ENCODE measurements at regions not wholly inside any gene's neighbourhood (a gene's known extent, or its start where the extent isn't known, plus 50 kb on each side); places are given as distances from the start of the nearest gene placed in this dataset.

- H3K4me1 ChIP-seq (ENCODE audit: control insufficient read depth in 1 of 2, insufficient read depth in 2 of 2, low read length in 2 of 2), result peaks cover 75 to 85% of the 10 kb centered on the region in 2 experiments
- peak; percentile 73 for DNase-seq (ENCODE audit: low read depth, low spot score)
Observed at GRCh38 chr4:97496298-97496873, 646.9 kb downstream of the STPG2 start.

More at GRCh38 chr4:97496298-97496873, 646.9 kb downstream of the STPG2 start:
- peak overlapping the region; percentile 93 for H3K27ac ChIP-seq (ENCODE audit: low read depth, low read length)
- H3K9me3 ChIP-seq (ENCODE audit: control insufficient read depth in 1 of 2, insufficient read depth in 1 of 2, low read depth in 1 of 2, low read length in 2 of 2), result no peaks in the 10 kb centered on the region
- H3K27me3 ChIP-seq (ENCODE audit: insufficient read depth, low read length), result no peaks in the 10 kb centered on the region
- ChIA-PET CTCF (no interaction called here), POLR2A (no interaction called here), RAD21 (ENCODE audit: low non-redundant PET in 1 of 2, low total read pairs in 2 of 2, uncharacterized antibody in 2 of 2, unreplicated experiment in 2 of 2) (interaction anchor here in 1 of 2 experiments (0.6 kb wide), 1 partner anchor 693 kb away, joined by 4 read pairs; no protein-coding TSS in a partner anchor)
- H3K4me2 ChIP-seq (ENCODE audit: low read length), result peak overlapping the region; percentile 50
- H3K36me3 ChIP-seq (ENCODE audit: control insufficient read depth in 1 of 2, insufficient read depth in 2 of 2, low read length in 2 of 2), result no peaks in the 10 kb centered on the region
- H3K4me3 ChIP-seq (replicated peaks in 1 of 2; ENCODE audit: low read depth in 1 of 2, low read length in 2 of 2), result peak overlapping the region in 1 of 2 experiments; percentile 21; a peak in 1 of 4 replicates
- H3K9ac ChIP-seq (ENCODE audit: low read length), result peak overlapping the region; percentile 31
- no peak for TF ChIP-seq CTCF (IDR thresholded peaks at IDR 0.05 in 2 of 3, conservative IDR thresholded peaks at IDR 0.05 in 1 of 3; ENCODE audit: borderline replicate concordance in 1 of 3, insufficient read depth in 1 of 3, low read depth in 2 of 3, low read length in 2 of 3)
- TF ChIP-seq MAX (IDR thresholded peaks at IDR 0.05), result peak; percentile 73
- peak; percentile 58; the same call in 1 of the 2 replicates for TF ChIP-seq SIN3A (IDR thresholded peaks at IDR 0.05; ENCODE audit: low read depth)
- peak; percentile 15 for TF ChIP-seq YY1 (IDR thresholded peaks at IDR 0.05; ENCODE audit: extremely low read depth, insufficient replicate concordance, low read depth, low read length)
- TF ChIP-seq REST (IDR thresholded peaks at IDR 0.05; ENCODE audit: low read depth), result no peak
- TF ChIP-seq CBX3 (IDR thresholded peaks at IDR 0.05; ENCODE audit: low read depth), result peak; percentile 85; the same call in 1 of the 2 replicates
- no peak for TF ChIP-seq ZNF274 (IDR thresholded peaks at IDR 0.05; ENCODE audit: low read depth, low read length)
- TF ChIP-seq SP1 (IDR thresholded peaks at IDR 0.05; ENCODE audit: low read depth), result peak; percentile 69
- peak; percentile 78 for TF ChIP-seq JUND (IDR thresholded peaks at IDR 0.05)
- TF ChIP-seq RAD21 (IDR thresholded peaks at IDR 0.05; ENCODE audit: low read depth), result peak; percentile 13
- TF ChIP-seq FOSL1 (IDR thresholded peaks at IDR 0.05; ENCODE audit: low read depth), result peak; percentile 73
- TF ChIP-seq CEBPB (IDR thresholded peaks at IDR 0.05; ENCODE audit: low read depth), result peak; percentile 80
- H2AFZ ChIP-seq (ENCODE audit: low read depth, low read length, poor library complexity, severe bottlenecking), result peak overlapping the region; percentile 93
- H3K79me2 ChIP-seq (ENCODE audit: insufficient read depth, low read length), result no peaks in the 10 kb centered on the region
- no TSS peak for BruUV-seq (replicated peaks)
- H3K9me2 ChIP-seq (ENCODE audit: insufficient read depth), result no peaks in the 10 kb centered on the region
- intact Hi-C loops (cut with micrococcal nuclease), result no loop called here
- ATAC-seq, result peak; percentile 55
- H4K20me1 ChIP-seq (ENCODE audit: insufficient read depth), result no peaks in the 10 kb centered on the region
